Keratinocyte (primary cell): ENCODE measurements at regions not wholly inside any gene's neighbourhood (a gene's known extent, or its start where the extent isn't known, plus 50 kb on each side); places are given as distances from the start of the nearest gene placed in this dataset.

Experiments used
- EZH2 ChIP-seq: IDR thresholded peaks from one replicate; pipeline ENCODE4 v1.6.1; 2012; ENCODE audit warnings: inconsistent platforms, mild to moderate bottlenecking, low read length, moderate library complexity
- TF ChIP-seq, protein P1 (sequence below), 3 experiments: IDR thresholded peaks in 1 of 3; conservative IDR thresholded peaks in 1 of 3; optimal IDR thresholded peaks in 1 of 3; 2 replicates in 2 of 3; 3 replicates in 1 of 3; pipeline versions ENCODE3 to v1.5.1; 2011; ENCODE audit warnings: low read length in 3 of 3, mild to moderate bottlenecking in 3 of 3, moderate library complexity in 2 of 3, control low read depth in 1 of 3, inconsistent platforms in 1 of 3; ENCODE audit not compliant: insufficient read depth in 2 of 3; ENCODE audit errors: extremely low read depth in 1 of 3

DNA sequence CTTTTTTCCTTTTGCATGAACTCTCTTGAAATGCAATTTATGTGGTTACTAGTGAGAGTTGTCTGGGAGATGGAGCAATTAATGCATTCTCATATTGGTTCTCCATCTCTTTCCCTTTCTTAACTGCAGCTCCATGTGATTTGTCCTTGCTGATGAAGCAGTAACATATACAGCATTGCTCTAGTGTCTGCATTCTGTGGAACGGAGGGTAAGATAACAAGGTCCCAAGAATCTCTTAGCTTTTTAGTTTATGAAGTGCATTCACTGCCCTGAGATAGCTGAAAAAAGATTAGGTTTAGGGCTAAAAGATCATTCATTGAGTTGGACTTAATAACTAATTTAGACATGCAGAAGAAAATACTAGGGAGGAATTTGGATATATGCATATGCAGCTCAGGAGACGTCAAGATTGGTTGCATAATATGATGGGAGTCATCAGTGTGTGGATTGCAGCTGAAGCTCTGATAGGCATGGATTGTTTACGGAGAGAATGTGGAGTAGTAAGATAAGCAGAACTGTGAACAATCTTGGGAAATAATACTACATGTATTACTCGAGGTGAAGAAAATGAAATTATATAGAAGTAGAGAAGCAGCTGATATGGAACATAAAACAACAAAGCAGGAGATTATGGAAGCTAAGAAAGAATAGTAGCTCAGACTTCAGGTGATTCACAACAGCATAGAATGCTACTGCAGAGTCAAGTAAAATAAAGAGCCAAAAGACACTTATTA, 404.7 kb downstream of the ARL4A start:
- TF ChIP-seq, protein P1, sequence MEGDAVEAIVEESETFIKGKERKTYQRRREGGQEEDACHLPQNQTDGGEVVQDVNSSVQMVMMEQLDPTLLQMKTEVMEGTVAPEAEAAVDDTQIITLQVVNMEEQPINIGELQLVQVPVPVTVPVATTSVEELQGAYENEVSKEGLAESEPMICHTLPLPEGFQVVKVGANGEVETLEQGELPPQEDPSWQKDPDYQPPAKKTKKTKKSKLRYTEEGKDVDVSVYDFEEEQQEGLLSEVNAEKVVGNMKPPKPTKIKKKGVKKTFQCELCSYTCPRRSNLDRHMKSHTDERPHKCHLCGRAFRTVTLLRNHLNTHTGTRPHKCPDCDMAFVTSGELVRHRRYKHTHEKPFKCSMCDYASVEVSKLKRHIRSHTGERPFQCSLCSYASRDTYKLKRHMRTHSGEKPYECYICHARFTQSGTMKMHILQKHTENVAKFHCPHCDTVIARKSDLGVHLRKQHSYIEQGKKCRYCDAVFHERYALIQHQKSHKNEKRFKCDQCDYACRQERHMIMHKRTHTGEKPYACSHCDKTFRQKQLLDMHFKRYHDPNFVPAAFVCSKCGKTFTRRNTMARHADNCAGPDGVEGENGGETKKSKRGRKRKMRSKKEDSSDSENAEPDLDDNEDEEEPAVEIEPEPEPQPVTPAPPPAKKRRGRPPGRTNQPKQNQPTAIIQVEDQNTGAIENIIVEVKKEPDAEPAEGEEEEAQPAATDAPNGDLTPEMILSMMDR (optimal IDR thresholded peaks at IDR 0.05 in 1 of 3, IDR thresholded peaks at IDR 0.05 in 1 of 3, conservative IDR thresholded peaks at IDR 0.05 in 1 of 3; ENCODE audit: extremely low read depth in 1 of 3, insufficient read depth in 2 of 3, low read length in 3 of 3): no peak
- TF ChIP-seq EZH2: no peak
